ENCODE measurements at regions not wholly inside any gene's neighbourhood (a gene's known extent, or its start where the extent isn't known, plus 50 kb on each side); places are given as distances from the start of the nearest gene placed in this dataset.

DNA sequence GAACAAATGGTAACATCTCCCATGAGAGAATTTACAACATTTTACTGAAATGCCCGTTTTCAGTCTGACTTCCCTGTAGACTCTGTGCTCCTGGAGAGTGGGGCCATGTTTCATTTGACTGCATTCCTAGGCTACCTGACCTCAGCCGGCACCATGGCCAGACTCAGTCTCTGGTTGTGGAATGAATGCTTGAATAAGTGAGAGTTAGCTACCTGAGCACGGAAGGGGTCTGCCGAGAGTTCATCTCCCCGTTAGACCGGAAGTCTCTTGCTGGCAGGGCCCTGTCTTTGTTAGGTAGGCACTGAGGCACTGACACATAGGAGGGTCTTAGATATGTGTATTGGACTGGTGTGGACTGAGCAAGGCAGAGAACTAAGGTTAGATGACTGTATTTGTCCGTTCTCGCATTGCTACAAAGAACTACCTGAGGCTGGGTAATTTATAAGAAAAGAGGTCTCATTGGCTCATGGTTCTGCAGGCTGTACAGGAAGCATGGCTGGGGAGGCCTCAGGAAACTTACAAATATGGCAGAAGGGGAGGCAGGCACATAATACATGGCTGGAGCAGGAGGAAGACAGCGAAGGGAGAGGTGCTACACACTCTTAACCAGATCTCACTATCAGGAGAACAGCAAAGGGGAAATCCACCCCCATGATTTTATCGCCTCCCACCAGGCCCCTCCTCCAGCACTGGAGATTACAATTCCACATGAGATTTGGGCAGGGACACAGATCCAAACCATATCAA, 271.2 kb downstream of the GLI2 start:
- no peak overlapping the region for H3K4me3 ChIP-seq (ENCODE audit: low read depth, low read length)
- H3K36me3 ChIP-seq (ENCODE audit: control insufficient read depth, insufficient read depth, low read length) = no peaks in the 10 kb centered on the region
- no peak for DNase-seq (ENCODE audit: low read depth)
- TF ChIP-seq, protein P1, sequence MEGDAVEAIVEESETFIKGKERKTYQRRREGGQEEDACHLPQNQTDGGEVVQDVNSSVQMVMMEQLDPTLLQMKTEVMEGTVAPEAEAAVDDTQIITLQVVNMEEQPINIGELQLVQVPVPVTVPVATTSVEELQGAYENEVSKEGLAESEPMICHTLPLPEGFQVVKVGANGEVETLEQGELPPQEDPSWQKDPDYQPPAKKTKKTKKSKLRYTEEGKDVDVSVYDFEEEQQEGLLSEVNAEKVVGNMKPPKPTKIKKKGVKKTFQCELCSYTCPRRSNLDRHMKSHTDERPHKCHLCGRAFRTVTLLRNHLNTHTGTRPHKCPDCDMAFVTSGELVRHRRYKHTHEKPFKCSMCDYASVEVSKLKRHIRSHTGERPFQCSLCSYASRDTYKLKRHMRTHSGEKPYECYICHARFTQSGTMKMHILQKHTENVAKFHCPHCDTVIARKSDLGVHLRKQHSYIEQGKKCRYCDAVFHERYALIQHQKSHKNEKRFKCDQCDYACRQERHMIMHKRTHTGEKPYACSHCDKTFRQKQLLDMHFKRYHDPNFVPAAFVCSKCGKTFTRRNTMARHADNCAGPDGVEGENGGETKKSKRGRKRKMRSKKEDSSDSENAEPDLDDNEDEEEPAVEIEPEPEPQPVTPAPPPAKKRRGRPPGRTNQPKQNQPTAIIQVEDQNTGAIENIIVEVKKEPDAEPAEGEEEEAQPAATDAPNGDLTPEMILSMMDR (IDR thresholded peaks at IDR 0.05; ENCODE audit: insufficient read depth, low read length, poor library complexity, severe bottlenecking) = no peak
- H3K27me3 ChIP-seq (ENCODE audit: control insufficient read depth, insufficient read depth, low read length) = no peaks in the 10 kb centered on the region

DNA sequence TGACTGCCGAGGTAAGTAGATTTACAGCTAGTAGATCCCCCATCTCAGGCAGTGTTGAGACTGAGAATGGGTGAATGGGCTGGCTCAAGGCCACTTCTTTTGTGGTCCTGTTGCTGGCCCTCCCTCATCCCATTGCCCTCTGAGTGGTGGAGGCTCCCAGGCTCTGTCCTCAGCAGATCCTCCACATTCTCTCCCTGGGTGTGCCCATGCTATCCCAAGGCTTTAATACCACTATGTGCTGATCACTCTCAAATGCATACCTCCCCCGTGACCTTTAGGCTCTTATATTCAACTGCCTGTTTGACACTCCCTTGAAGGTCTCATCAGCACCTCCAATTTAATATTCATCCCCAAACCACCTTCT, 271.8 kb downstream of the GLI2 start:
- H3K27me3 ChIP-seq (ENCODE audit: control insufficient read depth, insufficient read depth, low read length) = no peaks in the 10 kb centered on the region
- no peak for DNase-seq (ENCODE audit: low read depth)
- H3K36me3 ChIP-seq (ENCODE audit: control insufficient read depth, insufficient read depth, low read length) = no peaks in the 10 kb centered on the region
- H3K4me3 ChIP-seq (ENCODE audit: low read depth, low read length) = no peak overlapping the region
- TF ChIP-seq, protein P1 (IDR thresholded peaks at IDR 0.05; ENCODE audit: insufficient read depth, low read length, poor library complexity, severe bottlenecking) = no peak

DNA sequence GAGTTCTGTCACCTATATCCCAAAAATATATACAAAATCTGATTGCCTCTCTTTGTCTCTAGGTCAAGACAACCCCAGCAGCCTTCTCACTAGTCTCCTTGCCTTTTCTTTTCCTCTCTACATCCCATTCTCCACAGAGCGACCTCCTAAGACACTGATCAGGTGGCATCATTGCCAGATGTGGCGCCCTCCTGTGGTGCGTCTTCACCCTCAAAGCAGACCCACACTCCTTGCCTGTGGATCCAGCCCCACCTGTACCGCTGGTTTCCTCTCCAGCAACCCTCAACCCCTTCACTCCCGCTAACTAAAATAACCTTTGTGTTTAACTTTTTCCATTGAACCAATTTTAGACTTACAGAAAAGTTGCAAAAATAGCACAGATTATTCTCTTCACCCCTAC, 273.3 kb downstream of the GLI2 start:
- Histone ChIP-seq H3K27me3 (ENCODE audit: control insufficient read depth, insufficient read depth, low read length) (no peaks in the 10 kb centered on the region), H3K36me3 (ENCODE audit: control insufficient read depth, insufficient read depth, low read length) (no peaks in the 10 kb centered on the region), H3K4me3 (ENCODE audit: low read depth, low read length) (no peak overlapping the region)
- no peak for DNase-seq (ENCODE audit: low read depth)
- TF ChIP-seq, protein P1 (IDR thresholded peaks at IDR 0.05; ENCODE audit: insufficient read depth, low read length, poor library complexity, severe bottlenecking) = peak; percentile 38

DNA sequence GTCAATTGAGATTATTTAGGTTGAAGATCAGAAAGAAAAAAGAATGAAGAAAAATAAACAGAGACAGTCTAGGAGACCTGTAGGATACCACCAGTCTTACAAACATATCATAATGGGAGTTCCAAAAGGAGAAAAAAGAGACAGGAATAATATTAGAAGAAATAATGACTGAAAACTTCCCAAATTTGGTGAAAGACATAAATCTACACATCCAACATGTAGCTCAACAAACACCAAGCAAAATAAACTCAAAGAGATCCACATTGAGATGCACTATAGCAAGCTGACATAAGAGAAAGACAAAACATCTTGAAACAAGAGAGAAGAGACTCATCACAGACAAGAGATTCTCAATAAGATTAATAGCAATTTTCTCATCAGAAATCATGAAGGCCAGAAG, 274.0 kb downstream of the TFCP2L1 start:
- H3K4me3 ChIP-seq (ENCODE audit: low read depth, low read length) = no peak overlapping the region
- H3K36me3 ChIP-seq (ENCODE audit: control insufficient read depth, insufficient read depth, low read length) = no peaks in the 10 kb centered on the region
- TF ChIP-seq, protein P1 (IDR thresholded peaks at IDR 0.05; ENCODE audit: insufficient read depth, low read length, poor library complexity, severe bottlenecking) = no peak
- H3K27me3 ChIP-seq (ENCODE audit: control insufficient read depth, insufficient read depth, low read length) = no peaks in the 10 kb centered on the region
- no peak for DNase-seq (ENCODE audit: low read depth)

DNA sequence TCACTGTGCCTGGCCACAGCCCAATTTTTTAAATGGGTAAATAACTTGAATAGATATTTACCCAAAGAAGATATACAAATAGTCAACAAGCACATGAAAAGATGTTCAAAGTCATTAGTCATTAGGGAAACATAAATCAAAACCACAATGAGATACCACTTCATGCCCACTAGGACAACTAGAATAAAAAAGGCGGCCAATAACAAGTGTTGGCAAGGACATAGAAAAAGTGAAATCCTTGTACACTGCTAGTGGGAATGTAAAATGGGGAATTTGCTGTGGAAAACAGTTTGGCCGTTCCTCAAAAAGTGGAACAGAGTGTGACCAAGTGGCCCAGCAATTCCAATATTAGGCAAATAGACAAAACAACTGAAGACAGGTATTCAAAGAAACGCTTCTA, 270.1 kb downstream of the TFCP2L1 start:
- Histone ChIP-seq H3K4me3 (ENCODE audit: low read depth, low read length) (no peak overlapping the region), H3K36me3 (ENCODE audit: control insufficient read depth, insufficient read depth, low read length) (no peaks in the 10 kb centered on the region), H3K27me3 (ENCODE audit: control insufficient read depth, insufficient read depth, low read length) (no peaks in the 10 kb centered on the region)
- TF ChIP-seq, protein P1 (IDR thresholded peaks at IDR 0.05; ENCODE audit: insufficient read depth, low read length, poor library complexity, severe bottlenecking) = no peak
- no peak for DNase-seq (ENCODE audit: low read depth)

DNA sequence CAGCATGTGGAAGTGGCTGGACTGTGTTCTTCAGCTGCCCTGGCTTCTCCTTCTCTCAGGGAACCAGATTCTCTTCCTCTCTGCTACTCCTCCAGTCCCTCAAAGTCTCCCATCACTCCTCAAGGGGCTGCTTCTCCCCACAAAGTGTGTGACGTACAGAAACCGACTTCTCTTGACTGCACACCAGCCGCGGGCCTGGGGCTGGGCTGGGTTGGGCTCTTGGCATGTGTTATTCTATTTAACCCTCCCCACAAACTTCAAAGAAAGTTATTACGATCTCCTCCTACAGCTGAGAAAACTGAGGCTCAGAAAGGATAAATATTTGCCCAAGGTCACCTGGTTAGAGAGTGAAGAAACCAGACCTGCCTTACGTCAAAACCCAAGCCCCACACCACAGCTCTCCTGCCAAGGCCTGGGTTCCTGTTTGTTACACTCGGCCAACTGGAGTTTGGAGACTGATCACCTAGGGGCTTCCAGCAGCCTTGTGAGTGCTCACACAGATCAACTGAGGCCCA, 269.0 kb downstream of the TFCP2L1 start:
- Histone ChIP-seq H3K27me3 (ENCODE audit: control insufficient read depth, insufficient read depth, low read length) (no peaks in the 10 kb centered on the region), H3K36me3 (ENCODE audit: control insufficient read depth, insufficient read depth, low read length) (no peaks in the 10 kb centered on the region), H3K4me3 (ENCODE audit: low read depth, low read length) (no peak overlapping the region)
- no peak for DNase-seq (ENCODE audit: low read depth)
- TF ChIP-seq, protein P1 (IDR thresholded peaks at IDR 0.05; ENCODE audit: insufficient read depth, low read length, poor library complexity, severe bottlenecking) = no peak

Measured in kidney epithelial cell (primary cell).